ENCODE measurements at regions not wholly inside any gene's neighbourhood (a gene's known extent, or its start where the extent isn't known, plus 50 kb on each side); places are given as distances from the start of the nearest gene placed in this dataset.

DNA sequence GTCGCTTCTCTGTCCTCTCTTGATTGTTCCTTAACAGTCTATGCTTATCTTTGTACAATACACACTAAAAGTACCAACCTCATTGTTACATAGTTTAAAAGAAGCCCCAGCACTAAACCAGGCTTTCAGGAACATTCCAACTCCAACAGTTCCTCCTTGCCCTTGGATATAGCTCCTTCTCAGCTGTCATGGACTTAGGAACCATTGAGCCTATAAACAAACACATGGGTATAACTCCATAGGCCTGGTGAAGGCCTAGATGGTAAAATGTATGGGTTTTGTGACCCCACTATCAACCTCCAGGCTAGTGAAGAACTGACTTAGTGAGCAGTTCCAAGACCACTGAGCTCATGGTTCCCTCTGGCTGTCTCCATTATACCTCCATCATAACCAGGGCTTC, 74.8 kb upstream of the SLC39A10 start:
- TF ChIP-seq NR2C2 (CRISPR knock-in tag; IDR thresholded peaks at IDR 0.05) (no peak), CREB1 (CRISPR knock-in tag; IDR thresholded peaks at IDR 0.05) (no peak), JUN (CRISPR knock-in tag; IDR thresholded peaks at IDR 0.05) (no peak), RELA (CRISPR knock-in tag; IDR thresholded peaks at IDR 0.05; ENCODE audit: borderline replicate concordance) (no peak), ZNF423 (CRISPR knock-in tag; IDR thresholded peaks at IDR 0.05) (no peak), NR1H2 (CRISPR knock-in tag; IDR thresholded peaks at IDR 0.05) (no peak), RORB (CRISPR knock-in tag; IDR thresholded peaks at IDR 0.05) (no peak), NFYB (CRISPR knock-in tag; conservative IDR thresholded peaks at IDR 0.05; ENCODE audit: low read depth) (no peak)
- TF ChIP-seq, protein P1, sequence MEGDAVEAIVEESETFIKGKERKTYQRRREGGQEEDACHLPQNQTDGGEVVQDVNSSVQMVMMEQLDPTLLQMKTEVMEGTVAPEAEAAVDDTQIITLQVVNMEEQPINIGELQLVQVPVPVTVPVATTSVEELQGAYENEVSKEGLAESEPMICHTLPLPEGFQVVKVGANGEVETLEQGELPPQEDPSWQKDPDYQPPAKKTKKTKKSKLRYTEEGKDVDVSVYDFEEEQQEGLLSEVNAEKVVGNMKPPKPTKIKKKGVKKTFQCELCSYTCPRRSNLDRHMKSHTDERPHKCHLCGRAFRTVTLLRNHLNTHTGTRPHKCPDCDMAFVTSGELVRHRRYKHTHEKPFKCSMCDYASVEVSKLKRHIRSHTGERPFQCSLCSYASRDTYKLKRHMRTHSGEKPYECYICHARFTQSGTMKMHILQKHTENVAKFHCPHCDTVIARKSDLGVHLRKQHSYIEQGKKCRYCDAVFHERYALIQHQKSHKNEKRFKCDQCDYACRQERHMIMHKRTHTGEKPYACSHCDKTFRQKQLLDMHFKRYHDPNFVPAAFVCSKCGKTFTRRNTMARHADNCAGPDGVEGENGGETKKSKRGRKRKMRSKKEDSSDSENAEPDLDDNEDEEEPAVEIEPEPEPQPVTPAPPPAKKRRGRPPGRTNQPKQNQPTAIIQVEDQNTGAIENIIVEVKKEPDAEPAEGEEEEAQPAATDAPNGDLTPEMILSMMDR (IDR thresholded peaks at IDR 0.05): no peak
- TF ChIP-seq, protein P2, sequence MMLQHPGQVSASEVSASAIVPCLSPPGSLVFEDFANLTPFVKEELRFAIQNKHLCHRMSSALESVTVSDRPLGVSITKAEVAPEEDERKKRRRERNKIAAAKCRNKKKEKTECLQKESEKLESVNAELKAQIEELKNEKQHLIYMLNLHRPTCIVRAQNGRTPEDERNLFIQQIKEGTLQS (CRISPR knock-in tag; conservative IDR thresholded peaks at IDR 0.05): no peak
- TF ChIP-seq, protein P3, sequence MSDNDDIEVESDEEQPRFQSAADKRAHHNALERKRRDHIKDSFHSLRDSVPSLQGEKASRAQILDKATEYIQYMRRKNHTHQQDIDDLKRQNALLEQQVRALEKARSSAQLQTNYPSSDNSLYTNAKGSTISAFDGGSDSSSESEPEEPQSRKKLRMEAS (CRISPR knock-in tag; IDR thresholded peaks at IDR 0.05): no peak
- TF ChIP-seq, protein P4, sequence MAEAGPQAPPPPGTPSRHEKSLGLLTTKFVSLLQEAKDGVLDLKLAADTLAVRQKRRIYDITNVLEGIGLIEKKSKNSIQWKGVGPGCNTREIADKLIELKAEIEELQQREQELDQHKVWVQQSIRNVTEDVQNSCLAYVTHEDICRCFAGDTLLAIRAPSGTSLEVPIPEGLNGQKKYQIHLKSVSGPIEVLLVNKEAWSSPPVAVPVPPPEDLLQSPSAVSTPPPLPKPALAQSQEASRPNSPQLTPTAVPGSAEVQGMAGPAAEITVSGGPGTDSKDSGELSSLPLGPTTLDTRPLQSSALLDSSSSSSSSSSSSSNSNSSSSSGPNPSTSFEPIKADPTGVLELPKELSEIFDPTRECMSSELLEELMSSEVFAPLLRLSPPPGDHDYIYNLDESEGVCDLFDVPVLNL (CRISPR knock-in tag; IDR thresholded peaks at IDR 0.05; ENCODE audit: borderline replicate concordance, low read depth): no peak
- TF ChIP-seq, protein P5, sequence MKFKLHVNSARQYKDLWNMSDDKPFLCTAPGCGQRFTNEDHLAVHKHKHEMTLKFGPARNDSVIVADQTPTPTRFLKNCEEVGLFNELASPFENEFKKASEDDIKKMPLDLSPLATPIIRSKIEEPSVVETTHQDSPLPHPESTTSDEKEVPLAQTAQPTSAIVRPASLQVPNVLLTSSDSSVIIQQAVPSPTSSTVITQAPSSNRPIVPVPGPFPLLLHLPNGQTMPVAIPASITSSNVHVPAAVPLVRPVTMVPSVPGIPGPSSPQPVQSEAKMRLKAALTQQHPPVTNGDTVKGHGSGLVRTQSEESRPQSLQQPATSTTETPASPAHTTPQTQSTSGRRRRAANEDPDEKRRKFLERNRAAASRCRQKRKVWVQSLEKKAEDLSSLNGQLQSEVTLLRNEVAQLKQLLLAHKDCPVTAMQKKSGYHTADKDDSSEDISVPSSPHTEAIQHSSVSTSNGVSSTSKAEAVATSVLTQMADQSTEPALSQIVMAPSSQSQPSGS (CRISPR knock-in tag; IDR thresholded peaks at IDR 0.05; ENCODE audit: borderline replicate concordance, low read depth): no peak

All from WTC11 (cell line).